GOT3 (cell line): ENCODE measurements at regions not wholly inside any gene's neighbourhood (a gene's known extent, or its start where the extent isn't known, plus 50 kb on each side); places are given as distances from the start of the nearest gene placed in this dataset.
A peak's percentile ranks its signal among the peaks of the same experiment; 100 is the strongest.

ENCODE experiments used
- DNase-seq: peaks from one replicate; lab custom pipeline; 2025; ENCODE audit warnings: mixed read lengths; lab: John Stamatoyannopoulos, UW

- peak; percentile 33 for DNase-seq
Observed at GRCh38 chr3:193780810-193781478, 187.9 kb downstream of the OPA1 start.

DNA sequence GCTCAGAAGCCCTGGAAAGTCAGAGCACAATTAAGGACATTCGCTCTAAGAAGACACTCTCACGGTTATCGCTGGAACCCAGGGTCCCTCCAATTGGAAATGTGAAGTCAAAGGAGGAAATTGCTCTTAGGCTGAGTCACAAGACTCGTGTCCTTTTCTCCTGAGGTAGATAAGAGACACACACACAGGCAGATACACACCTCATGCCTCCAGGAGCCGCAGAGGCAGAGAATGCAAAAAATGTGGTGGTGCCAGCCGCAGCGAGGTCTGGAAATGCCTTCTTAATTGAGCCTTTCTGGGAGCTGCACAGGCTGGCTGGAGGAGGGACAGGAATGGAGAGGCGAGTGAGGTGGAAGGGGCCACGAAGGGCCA is 189.3 kb downstream of the OPA1 start:
- no peak for DNase-seq

DNA sequence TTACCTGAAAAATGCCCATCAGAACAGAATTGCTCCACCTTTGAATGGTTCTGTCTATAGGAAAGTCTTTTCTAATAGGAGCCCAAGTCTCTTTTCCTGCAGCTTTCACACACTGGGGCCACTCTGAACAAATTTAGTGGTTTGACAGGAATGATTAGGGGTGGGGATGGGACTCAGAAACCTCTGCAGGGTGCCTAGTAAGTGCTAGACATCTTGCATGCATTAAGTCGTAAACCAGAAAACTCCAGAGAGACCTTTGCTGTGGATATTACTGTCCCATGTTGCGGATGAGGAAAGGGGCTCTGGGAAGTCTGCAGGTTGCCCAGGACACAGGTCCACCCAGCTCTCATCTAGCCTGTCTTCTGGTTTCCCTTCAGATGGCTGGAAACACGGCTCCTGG is 189.7 kb downstream of the OPA1 start:
- DNase-seq, result no peak

DNA sequence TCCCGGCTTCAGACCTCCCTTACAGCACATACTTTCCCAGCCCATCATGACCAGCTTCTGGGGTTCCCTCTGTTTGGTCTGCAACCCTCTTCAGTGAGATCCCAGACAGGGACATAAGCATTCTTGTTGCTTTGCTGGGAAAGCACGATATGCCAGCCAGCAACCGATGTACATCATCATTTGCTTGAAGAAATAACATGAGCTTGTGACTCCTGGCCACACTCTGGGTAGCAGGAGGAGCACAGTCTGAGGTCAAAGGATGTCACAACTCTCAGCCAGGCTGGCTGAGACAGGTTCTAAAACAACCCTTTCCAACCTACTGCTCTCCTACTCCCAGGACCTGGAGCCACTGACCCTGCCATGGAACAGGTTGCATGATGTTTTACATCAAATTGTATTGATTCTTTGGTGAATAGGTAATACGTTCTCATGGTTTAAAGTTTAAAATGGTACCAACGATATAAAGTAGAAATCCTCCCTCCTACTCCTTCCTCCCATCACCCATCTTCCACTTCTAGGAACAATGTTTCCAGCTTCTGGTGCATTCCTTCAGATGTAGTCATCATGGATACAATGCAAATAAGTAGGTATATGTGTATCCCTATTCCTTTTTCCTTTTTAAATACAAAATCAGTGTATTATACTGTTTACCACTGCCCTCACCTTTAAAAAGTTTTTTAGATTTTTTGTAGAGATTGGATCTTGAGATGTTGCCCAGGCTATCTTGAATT is 190.3 kb downstream of the OPA1 start:
- DNase-seq, result no peak

- DNase-seq, result no peak
Observed at GRCh38 chr3:193784822-193785221, 191.8 kb downstream of the OPA1 start.

DNA sequence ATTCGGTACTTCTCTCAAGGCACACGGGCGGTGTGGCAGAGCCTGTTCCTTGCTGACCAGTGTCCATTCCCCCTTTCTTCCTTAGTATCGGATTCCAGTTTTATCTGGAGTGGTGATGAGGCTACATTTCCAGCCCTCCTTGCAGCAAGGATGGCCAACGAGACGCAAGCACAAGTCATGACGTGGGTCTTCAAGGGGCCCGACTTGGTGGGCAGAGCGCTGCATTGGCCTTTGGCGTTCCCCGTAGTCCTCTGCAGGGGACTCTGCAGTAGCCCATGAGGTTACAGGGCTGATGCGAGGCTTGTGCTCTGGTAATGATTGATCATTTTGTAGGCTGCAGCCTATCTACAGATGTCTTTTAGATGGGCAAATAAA is 194.5 kb downstream of the OPA1 start:
- no peak for DNase-seq

DNA sequence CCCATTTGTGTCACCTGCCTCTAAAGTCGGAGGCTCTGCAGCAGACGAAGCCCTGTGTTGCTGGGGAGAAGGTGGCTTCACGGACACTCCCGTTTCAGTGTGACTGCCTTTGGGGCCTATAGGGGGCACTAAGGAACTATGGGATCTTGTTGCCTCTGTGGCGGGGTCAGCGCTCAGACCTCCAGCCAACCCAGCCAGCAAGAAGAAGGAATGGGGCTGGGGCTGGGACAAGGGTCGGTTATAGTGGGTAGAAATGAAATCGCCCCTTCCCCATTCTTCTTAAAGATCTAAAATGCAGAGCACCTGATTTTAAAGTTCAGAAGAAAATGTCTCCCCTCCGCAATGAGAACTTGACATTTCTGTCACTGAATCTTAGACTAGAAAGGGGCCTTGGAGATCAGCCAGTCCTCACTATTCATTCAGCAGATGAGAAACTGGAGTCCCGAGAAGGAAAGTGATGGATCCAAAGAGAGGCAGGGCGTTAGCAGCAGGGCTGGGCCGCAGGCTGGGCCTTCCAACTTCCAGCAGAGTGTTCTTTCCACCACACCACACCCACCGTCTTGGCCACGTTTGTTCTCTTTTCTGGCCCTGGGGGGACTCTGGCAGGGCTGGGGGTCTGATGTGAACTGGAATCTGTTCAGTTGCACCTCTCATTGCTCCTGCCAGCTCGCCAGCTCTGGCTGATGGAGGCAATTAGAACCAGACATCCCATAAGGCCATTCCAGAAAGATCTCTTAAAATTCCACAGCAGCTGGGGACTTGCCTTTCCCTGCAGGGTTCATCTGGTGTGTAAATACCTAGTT is 195.4 kb downstream of the OPA1 start:
- DNase-seq, result no peak

DNA sequence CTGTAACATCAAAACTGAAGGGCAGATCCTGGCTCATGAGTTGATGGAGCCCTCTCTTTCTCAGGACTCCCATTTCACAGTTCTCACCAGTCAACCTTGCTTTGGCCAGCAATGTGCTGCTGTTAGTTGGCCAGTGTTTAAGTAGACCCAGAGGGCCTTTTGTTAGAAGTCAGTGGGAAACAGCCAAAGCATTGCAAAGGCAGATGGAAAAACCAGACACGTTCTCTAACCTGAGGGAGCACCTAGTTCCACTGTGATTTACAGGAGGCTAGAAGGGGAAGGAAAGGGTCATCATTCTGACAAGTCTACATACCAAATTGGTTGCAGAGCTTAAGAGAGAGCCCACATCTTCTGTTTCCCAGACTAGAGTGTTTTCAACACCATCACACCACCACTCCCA is 196.4 kb downstream of the OPA1 start:
- no peak for DNase-seq

DNA sequence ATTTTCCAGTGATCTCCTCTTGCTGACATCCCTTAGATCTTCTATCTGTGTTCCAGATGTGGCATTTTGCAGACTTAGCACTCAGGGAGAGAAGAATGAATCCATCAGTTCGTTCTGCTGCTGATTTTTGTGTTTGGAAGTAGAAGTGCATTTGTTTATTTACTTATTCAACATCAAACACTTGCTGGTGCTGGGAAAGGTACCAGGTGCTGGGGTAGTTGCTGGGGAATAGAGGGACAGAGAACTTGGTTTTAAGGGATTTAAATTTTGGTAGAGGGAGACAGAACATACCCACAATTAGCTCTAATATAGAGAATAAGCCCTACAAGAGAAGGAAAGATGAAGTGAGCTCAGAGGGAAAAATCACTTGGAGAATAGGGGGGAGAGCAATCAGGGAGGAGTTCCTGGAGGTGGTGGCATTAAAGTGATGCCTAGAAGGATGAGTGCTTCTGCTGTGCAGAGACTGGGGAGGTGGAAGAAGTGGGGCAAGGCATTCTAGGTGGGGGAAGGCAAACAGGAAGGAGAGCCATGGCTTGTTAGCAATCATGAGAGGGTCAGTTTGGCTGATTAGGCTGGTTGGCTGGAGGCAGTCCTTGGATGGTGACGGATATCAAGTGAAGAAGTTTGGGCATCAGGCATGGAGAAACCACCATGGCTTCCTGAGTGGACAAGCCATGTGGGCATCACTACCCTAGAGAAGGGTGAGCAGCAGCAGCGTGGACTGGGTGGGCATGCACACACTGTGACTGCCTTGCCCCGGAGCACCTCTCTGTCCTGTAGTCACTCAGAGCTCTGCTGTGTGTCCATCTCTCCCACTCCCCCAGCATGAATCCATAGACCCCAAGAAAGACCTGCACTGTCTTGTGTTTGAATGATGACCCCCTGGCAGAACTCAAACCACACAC is 197.3 kb downstream of the OPA1 start:
- no peak for DNase-seq

- DNase-seq, result no peak
Observed at GRCh38 chr3:193791041-193792032, 198.3 kb downstream of the OPA1 start.

- DNase-seq, result no peak
Observed at GRCh38 chr3:193793123-193793522, 200.1 kb downstream of the OPA1 start.

- DNase-seq, result no peak
Observed at GRCh38 chr3:193794002-193794881, 201.2 kb downstream of the OPA1 start.

DNA sequence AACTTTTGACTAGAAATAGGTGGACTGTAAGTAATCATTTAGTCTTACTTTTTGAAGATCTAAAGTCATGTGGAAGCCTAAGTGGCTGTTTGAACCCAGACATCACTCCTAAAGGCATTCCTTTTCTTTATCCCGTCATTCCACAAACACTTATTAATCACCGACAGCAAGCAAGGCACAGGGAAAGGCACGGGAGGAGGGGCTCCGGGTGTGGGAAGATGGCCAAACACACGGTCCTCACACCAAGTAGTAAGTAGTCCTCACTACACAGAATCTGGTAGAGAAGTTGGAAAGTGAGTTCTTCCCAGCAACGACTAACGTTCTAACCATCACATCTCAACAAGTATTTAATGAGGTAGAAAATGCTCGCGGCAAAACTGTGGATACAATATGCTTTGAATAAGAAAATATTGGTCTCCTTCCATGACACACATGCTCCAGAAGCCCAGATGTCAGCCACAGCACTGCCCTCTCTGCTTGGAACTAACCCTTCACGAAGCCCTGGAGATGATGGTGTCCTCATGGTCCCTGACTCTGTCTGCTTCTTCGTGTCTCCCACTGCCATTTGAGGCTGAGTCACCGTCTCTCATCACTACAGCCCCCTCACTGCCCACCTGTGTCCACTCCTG is 202.2 kb downstream of the OPA1 start:
- DNase-seq, result no peak

- no peak for DNase-seq
Observed at GRCh38 chr3:193796089-193796488, 203.1 kb downstream of the OPA1 start.

DNA sequence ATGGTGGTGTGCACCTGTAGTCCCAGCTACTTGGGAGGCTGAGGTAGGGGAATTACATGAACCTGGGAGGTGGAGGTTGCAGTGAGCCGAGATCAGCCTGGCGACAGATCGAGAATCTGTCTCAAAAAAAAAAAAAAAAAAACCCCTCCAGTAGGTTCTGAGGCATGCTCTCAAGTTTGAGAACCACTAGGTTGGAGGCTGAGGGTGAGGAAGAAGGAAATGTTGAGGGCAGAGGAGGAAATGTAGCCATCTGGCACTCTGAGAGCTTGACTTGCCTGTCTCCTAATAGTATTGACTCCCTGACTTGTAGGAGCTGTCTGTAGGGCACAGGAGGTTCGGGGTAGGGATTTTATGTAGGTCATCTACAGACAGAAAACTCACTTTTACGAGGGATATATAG is 204.6 kb downstream of the OPA1 start:
- no peak for DNase-seq

DNA sequence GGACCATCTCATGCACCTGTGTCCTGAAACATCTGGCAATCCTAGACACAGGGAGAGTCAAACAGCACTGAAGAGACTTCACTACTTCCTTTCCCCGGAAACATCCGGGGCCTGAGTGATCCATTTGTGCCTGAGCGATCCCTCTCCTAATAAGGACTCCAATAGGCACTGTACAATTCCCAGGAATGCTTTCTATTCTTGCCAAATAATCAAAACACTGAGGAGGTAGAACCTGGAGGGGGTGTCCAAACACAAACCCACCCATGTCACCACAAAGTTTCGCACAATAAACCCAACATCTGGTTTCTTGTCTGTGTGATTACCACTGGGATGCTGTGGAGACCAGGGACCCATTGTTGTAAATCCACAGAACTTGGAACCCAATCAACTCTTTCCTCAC is 205.0 kb downstream of the OPA1 start:
- no peak for DNase-seq

DNA sequence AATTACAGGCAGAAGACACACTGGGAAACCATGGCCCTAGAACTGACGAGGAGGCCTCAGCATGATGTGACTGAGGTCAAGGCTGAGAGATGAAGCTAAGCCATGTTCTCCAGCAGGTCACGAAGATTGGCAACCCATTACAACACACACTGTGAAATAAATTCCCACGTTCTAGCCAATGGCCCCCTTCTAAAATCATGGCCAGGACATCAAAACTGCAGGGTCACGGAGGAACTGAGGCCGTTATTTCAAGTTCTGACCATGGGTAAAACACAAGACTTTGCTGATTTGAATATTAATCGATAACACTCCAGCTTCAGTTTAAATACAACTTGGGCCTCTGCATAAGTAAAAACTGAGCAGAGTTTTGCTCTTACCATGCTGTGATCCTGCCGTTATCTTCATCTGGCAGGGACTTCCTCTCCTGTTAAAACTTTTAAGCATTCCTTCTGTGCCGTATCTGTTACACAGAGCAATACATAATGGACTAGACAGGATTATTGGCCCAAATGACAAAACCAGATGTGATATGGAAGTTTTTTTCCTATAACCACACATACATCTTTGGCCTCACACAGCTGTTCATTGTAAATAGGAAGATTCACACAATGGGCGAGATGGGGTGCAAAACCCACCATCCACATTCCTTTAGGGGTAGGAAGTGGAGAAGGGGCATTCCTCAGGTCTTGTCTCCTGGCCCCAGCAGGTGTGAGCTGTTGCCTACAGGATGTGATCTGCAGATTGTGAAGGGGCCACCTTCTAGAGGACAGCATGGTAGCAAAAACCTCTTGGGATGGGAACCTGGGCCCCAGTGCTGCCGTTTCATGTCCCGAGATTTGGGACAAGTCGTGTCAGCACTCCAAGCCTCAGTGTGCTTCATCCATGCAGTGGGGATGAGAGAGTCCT is 207.4 kb downstream of the OPA1 start:
- no peak for DNase-seq

GRCh38 chr3:193801097-193801496 is 208.1 kb downstream of the OPA1 start:
- DNase-seq, result no peak
